NCI-H2081 treated with DMSO at 0.1 percent for 48 hours (cell line): ENCODE measurements at regions not wholly inside any gene's neighbourhood (a gene's known extent, or its start where the extent isn't known, plus 50 kb on each side); places are given as distances from the start of the nearest gene placed in this dataset.
"Not testable (repeated sequence)": the region's sequence is repeated elsewhere in the genome, so short reads cannot be mapped to it uniquely, and the experiment has no call there.

ENCODE experiments used
- DNase-seq: peaks from one replicate; lab custom pipeline; 2025; lab: John Stamatoyannopoulos, UW

DNA sequence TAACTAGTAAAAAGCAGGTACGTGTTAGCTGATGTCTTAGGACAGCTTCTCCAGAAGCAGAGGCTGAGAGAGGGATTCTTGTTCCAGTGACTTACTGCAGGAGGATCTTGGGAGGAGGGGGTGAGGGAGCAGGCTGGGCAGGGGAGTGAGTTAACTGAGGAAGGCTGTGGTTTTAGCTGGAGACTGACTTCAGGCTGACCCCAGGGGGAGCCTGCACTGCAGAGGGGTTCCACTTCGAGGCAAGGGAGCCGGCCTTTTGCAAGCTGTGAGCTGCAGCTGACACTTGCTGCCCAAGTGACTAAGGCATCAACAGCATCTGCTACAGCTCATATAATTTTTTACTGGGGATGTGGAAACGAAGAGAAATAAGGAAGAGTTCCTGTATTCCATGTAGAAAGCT, 50.4 kb upstream of the SOD1 start:
- DNase-seq = no peak

DNA sequence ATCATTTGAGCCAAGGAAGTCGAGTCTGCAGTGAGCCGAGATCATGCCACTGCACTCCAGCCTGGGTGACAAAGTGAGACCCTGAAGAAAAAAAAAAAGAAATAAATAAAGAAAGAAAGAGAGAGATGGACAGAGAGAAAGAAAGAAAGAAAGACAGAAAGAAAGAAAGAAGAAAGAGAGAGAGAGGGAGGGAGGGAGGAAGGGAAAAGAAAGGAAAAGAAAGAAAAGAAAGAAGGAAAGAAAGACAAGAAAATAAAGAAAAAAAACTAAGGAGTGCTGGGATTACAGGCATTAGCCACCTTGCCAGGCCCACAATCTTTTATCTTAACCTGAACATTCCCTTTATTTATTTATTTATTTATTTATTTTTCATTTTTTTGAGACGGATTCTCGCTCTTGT, 51.7 kb upstream of the SOD1 start:
- no peak for DNase-seq

DNA sequence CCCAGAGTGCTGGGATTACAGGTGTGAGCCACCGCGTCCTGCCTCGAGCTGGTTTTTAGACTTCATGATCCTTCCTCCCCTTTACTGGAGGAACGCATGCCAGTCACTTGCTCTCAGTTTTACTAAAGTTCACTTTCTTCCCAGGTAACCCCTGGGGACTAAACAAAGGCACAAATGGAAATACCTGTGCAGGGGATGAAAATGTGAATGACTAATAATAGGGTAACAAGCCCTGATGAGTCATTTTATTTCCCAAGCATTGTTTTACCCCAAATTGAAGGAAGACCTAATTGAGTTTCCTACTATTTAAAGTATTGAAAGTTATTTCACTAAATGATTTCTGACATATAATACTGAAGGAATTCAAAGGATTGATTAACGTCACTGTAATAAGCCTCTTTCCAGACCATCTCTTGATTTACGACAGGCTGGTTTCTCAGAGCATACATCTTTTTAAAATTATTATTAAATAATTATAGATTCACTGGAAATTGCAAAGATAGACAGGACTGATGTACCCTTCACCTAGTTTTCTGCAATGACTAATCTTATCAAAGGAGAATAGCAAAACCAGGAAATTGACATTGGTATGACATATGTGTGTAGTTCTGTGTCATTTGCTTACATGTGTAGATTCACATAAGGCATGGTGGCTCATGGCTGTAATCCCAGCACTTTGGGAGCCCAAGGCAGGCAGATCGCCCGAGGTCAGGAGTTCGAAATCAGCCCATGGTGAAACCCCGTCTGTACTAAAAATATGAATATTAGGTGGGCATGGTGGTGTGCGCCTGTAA, 53.2 kb upstream of the SOD1 start:
- no peak for DNase-seq

DNA sequence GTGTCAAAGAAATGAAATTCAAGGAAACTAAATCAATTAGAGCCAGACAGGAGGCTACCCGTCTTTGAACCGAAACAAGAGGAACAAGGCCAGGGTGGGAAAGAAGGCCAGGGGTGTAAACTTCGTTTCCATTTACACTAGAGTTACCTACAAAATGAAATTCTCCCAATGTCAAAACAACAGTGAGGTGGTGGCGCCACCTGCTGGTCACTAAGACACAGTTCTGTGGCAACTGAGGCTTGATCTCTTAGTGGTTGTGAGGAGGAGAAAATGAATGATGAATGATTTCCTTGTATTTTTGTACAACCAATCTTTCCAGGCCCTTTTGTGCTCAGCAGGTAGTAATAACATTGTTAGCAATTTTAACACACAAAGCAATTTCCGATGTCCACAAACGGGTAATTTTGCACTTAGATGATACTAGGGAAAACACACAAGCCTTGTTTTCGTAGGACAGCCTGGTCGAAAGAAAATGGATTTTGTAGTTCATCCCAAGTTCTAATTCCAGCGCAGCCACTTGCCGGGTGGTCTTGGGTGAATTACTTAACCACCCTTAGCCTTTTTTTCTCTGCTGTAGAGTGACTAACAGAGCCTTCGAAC, 54.8 kb upstream of the SOD1 start:
- DNase-seq = peak; percentile 65

DNA sequence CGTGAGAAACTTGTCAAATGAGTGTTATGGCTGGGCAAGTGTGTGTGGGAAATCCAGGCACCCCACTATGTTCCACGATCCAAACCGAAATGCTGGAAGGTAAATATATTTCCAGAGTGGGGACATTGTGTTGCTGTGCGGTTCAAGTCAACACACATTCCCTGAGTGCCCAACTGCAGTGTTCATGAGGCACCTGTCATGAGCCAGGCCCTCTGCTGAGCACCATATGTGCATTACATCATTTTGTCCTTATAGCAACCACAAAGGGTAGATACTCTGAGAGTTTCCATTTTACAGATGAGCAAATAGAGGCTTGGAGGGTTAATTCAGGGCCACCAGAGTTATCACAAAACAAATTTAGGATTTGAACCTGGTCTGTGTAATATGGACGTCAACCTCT, 59.9 kb upstream of the SOD1 start:
- no peak for DNase-seq

DNA sequence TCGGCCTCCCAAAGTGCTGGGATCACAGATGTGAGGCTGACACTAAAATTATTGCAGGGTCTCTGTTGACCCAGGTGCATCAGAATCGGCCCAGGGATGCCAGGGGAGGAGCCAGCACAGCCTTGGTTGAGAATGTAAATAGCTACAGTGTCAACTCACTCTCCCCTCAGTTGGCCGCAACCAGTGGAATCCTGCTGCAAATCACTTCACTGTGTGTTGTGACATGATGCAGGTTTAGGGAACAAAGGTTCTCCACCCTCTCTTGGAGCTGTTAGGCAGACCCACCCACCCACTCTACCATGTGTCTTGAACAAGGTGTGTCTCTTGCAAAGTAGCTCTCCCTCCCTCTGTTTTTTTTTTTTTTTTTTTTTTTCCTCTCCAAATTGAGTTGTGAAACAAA, 60.5 kb upstream of the SOD1 start:
- DNase-seq = no peak

DNA sequence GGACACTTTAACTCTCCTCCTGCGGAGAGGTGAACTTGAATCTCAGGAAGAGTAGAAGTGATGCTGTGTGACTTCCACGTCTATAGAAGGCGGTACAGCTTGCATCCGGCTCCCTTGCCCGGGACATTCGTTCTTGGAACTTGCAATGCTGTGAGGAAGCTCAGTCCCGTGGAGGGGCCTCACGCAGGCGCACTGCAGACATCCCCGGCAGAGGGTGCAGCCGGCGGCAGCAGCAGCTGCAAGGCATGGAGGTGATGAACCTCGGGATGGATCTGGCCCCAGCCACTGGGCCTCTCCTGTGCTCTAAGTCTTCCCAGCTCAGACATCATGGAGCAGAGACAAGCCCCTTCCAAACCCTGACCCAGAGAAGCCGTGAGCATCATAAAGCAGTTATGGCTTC, 61.8 kb upstream of the SOD1 start:
- no peak for DNase-seq

DNA sequence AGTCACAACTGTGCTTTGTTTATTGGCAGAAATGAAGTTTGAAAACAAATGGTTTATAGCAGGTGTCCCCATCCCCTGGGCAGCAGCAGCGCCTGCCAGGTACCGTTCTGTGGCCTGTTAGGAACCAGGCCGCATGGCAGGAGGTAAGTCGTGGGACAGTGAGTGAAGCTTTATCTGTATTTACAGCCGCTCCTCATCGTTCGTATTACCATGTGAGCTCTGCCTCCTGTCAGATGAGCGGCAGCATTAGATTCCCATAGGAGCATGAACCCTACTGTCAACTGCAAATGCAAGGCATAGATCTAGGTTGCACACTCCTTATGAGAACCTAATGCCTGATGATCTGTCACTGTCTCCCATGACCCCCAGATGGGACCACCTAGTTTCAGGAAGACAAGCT, 63.4 kb upstream of the SOD1 start:
- no peak for DNase-seq

DNA sequence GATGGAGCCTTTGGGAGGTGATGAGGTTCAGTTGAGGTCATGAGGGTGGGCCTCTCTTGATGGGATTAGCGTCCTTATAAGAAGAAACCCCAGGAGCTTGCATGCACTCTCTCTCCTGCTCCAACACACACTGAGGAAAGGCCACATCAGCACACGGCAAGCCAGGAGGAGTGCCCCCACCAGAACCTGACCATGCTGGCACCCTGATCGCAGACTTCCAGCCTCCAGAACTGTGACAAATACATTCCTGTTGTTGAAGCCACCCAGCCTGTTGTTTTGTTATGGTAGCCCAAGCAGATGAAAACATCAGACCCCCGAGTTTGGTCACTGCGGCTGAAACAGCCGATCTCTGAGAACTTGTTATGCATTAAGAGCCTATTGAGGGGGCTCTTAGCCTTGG, 64.8 kb upstream of the SOD1 start:
- no peak for DNase-seq

DNA sequence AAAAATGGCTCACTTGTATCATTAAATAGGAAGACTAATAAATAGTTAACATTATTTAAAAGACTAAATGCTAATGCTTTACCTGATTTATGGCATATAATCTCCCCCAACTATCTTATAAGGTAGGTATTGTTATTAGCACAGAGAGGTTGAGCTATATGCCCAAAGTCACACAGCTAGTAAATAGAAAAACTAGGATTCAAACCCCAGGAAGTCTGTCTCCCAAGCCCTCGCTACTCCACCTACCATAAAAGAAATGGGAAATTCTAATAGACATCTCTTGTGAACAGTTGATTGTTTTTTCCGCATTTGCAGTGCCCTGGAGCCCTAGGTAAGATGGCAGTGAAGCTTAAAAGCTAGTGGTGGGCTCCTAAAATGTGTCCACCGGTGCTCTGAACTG, 65.2 kb upstream of the SOD1 start:
- DNase-seq = no peak

DNA sequence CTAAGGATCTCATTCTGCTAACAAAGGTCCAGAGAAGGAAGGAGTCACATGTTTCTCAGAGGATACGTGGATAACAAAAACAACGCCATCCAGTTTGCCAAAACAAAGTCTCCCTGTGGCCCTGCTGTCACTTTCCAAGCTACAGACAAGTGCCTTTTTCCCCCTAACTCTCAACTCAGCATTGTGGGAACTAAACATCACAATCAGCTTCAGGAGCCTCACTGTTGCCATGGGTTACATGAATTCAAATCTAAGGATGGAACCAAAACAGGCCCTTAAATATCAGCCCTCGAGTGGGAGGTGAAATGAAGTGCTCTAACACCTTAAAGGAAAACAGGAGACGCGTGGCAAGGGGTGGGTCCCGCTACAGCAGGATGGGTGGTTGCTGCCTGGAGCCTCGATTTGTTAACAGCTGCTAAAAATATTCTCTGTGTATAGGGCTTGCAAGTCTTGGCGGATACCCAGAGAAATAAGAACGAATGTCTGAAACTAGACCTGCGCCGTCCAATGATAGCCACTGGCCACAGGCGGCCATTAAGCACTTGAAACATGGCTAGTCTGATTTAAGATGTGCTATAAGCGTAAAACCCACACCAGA, 66.4 kb upstream of the SOD1 start:
- DNase-seq = no peak

DNA sequence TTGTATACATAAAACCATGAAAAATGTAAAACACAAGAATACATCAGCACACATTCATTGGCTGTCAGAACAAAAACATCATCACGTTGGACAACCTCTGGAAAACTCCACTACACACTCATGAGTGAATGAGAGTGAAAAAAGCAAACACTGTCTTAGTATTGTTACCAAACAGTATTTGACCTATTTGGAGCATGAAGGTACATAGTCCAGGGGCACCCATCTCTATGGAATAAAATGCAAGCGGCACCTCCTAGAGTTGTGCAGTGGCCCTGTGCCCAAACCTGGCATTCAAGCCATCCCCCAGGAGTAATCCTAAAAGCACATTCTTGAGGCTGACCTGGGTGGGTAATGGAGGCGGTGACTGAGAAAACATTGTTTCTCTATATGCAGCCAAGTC, 67.0 kb upstream of the SOD1 start:
- no peak for DNase-seq

DNA sequence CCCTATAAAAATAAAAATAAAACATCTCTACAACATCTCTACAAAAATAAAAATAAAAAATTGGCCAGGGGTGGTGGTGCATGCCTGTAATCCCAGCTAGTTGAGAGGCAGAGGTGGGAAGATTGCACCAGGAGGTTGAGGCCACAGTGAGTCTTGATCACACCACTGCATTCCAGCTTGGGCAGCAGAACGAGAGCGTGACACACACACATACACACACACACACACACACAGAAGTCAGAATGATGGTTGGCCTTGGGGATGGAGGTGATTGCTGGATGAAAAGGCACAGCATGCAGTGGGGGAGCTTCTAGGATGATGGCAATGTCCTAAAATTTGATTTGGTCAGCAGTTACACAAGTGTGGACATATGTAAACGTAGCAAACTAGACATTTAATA, 69.7 kb upstream of the SOD1 start:
- no peak for DNase-seq

DNA sequence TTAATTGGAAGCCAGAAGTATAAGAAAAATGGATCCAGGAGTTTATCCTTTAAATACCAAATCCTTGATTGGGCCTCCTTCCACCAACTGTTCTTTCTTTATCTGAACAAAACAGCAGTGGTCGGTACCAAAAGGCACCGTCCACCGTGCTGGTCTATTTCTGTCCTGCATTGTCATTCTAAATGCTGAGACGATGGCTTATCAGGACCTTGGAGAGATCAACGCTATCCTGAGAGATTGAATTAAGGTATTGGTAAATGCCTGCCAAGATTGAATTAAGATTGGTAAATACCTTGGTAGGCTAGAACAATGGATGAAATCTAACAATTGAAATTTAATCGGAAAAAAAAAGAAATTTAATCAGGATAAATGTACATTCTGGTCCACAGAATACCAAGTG, 73.4 kb upstream of the SOD1 start:
- no peak for DNase-seq

DNA sequence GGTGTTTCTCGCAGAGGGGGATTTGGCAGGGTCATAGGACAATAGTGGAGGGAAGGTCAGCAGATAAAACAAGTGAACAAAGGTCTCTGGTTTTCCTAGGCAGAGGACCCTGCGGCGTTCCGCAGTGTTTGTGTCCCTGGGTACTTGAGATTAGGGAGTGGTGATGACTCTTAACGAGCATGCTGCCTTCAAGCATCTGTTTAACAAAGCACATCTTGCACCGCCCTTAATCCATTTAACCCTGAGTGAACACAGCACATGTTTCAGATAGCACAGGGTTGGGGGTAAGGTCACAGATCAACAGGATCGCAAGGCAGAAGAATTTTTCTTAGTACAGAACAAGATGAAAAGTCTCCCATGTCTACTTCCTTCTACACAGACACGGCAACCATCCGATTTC, 75.6 kb upstream of the SOD1 start:
- DNase-seq = not testable (repeated sequence)

DNA sequence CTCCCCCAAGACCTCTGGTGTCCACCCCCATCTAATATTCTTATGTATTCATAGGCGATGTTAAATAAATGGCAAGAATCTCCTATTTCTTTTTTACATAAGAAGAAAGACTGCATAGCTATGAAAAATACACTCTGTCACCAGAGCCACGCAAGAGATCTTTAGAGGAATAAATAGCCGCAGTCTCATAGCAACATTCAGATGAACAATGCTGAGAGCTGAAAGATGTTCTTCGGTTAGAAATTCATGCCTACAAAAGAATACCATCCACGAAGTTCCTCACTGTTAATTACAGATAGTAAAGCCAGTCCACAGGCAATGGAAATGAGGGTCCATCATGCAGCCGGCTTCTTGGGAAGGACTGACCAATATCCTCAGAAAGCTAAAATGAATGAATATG, 76.0 kb upstream of the SOD1 start:
- no peak for DNase-seq

DNA sequence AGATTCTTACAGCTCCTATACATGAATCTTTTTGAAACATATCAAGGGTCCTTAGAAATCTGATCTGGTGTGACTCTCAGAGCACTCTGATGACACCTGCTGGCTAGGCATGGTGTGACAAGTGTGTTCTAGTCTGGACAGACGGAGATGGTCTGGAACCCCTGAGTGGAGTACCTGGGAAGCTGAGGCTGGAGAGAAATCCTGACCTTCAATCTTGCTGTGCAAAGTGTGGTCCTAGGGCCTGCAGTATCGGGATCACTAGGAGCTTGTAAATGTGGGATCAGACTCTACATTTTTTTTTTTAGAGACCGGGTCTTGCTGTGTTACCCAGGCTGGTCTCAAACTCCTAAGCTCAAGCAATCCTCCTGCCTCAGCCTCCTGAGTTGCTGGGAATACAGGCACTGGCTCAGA, 78.6 kb upstream of the SOD1 start:
- DNase-seq = peak; percentile 12

DNA sequence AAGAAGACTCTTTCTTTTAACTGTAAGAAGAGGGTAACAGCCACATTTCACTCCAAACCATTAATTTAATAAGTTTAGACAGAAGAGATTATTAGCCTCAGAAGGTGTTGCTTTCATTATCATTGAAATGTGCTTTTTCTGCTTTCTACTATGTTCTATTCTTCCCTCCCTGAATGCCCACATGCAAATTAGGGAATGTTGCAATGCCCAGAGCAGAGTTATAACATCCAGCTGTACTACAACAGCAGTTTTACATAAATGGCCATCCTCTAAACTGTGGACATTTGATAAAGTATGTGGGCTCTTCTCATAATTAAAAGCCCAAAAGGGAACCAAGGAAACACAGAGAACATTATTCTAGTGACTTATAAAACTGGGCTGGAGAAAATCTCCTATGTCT, 82.2 kb upstream of the SOD1 start:
- DNase-seq = no peak

DNA sequence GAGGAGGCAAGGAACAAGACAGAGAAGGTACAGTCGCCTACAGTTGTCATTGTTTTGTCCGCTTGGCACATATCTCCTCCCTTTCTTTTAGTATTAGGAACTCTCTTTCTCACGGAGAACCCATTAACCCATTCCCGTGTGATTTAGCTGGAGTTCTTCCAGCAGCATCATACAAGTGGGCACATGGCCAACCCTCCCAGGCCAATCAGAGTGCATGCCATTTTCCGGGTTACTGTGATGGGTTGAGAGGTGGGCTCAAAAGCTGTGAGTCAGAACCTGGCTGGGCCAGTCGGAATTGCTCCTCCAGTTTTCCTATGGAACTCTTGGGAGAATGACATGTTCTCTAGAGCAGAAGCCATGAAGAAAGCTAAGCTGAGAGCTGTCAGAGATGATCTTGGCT, 83.1 kb upstream of the SOD1 start:
- DNase-seq = no peak

DNA sequence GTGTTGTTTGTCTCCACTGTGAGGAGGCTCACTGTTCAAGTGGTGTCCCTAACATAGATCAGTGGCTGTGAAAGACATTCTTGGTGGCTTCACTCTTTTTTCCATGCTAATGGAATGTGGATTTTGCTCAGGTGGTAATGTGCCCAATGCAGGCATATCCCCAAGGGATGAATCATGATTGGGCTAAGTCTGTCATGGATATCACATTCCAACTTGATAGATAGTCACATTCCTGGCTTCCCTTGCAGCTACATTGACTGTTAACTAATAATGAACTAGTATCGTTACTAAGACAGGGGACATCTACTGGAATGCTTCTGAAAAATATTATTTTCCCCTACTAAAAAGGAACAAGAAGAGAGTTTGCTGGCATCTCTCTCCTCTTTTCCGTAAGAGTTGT, 86.3 kb upstream of the SOD1 start:
- DNase-seq = no peak

DNA sequence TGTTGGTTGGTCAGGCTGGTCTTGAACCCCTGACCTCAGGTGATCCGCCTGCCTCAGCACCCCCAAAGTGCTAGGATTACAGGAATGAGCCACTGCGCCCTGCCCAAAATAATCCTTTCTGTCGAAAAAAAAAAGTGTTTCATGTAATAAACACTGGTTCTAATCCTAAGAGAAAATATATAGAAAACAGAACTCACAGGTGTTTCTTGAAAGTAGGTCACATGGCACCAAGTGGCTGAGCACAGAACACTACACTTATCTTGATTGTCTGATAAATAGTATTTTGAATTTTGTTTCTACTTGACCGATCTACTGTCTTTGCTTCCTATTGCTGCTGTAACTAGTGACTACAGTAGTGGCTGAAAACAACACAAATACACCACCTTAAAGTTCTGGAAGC, 87.6 kb upstream of the SOD1 start:
- no peak for DNase-seq

DNA sequence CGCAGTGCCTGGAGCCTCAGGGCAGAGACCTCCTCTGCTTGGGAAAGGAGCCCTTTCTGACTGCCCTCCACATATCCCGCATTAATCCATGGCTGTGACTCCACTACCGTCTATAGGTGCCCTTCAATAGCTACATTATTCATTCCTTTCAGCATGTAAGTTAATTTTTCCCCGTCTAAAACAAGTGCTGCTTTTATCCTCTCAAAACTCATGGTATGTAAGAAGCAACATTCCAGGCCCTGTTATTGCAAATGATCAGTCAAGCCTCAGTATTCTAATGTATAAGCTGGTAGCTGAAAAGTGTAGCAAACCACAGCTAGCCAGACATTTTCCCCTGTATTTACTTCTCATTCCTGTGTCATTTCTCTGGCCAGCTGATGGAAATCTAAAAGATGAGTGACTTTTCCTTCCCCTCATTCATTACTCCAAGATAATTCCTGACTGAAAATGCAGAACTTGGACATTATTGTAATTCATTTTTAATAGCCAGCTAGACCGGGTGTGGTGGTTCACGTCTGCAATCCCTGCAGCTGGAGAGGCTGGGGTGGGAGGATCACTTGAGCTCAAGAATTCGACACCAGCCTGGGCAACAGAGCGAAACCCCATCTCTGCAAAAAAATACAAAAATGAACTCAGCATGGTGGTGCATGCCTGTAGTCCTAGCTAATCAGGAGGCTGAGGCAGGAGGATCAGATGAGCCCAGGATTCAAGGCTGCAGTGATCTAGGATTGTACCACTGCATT, 88.5 kb upstream of the SOD1 start:
- DNase-seq = no peak

DNA sequence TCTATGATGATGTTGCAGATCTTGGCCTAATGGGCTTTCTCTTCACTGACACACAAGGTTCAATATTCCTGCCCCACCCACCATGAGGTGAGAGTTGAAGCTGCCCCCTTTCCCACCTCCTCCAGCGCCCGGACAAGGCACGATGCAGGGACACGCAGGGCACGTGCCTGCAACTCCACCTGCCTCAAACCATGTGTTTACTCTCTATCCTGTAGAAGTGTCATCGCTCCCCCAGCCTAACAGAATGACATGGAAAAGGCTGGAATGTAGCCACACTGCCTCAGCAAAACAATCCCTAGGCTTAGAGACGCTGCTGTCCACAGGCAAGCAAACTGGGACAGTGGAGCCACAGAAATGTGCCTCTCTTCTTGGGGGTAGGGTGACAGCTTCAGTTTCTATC, 92.9 kb upstream of the SOD1 start:
- no peak for DNase-seq
